Keratinocyte (primary cell): ENCODE measurements at regions not wholly inside any gene's neighbourhood (a gene's known extent, or its start where the extent isn't known, plus 50 kb on each side); places are given as distances from the start of the nearest gene placed in this dataset.

Experiments
- DNase-seq: peaks from one replicate; pipeline ENCODE4 v3.0.0-alpha.2; 2011; ENCODE audit warnings: low read depth, missing footprints, low spot score
- FAIRE-seq: peaks from 2 replicates; lab custom pipeline; 2011; peaks lifted over from hg19 to GRCh38; lab: Jason Lieb, UNC
- H2AFZ ChIP-seq: 2 replicates; pipeline ENCODE4 v1.6.0; 2012; ENCODE audit warnings: low read length, control low read depth, inconsistent platforms; ENCODE audit not compliant: control insufficient read depth
- H3K27ac ChIP-seq: 2 replicates; pipeline ENCODE4 v1.5.1; 2011; ENCODE audit warnings: low read length; ENCODE audit not compliant: control insufficient read depth, insufficient read depth
- H3K27me3 ChIP-seq: 3 replicates; pipeline ENCODE4 v1.6.0; 2011; ENCODE audit warnings: low read length; ENCODE audit not compliant: control insufficient read depth, insufficient read depth; ENCODE audit errors: extremely low read depth
- H3K36me3 ChIP-seq, 2 experiments: 2 replicates in 1 of 2; 3 replicates in 1 of 2; pipeline ENCODE4 v1.5.1; 2011; ENCODE audit warnings: low read length in 2 of 2, mild to moderate bottlenecking in 1 of 2; ENCODE audit not compliant: control insufficient read depth in 2 of 2, insufficient read depth in 2 of 2; ENCODE audit errors: extremely low read depth in 1 of 2
- H3K4me1 ChIP-seq: 3 replicates; pipeline ENCODE4 v1.5.1; 2011; ENCODE audit warnings: low read length; ENCODE audit not compliant: control insufficient read depth, insufficient read depth; ENCODE audit errors: extremely low read depth
- H3K4me2 ChIP-seq: 3 replicates; pipeline ENCODE4 v1.6.0; 2011; ENCODE audit warnings: low read depth, low read length; ENCODE audit not compliant: control insufficient read depth, insufficient read depth; ENCODE audit errors: extremely low read depth
- H3K4me3 ChIP-seq, 3 experiments: fragments of 200-600 bp in 1 of 3; sonication (generic) in 1 of 3; 2 replicates in 2 of 3; 3 replicates in 1 of 3; pipeline ENCODE4 v1.5.1; 2011 to 2016; ENCODE audit warnings: low read length in 3 of 3, mild to moderate bottlenecking in 3 of 3, control low read depth in 2 of 3, inconsistent platforms in 1 of 3, low read depth in 1 of 3, mixed read lengths in 1 of 3, mixed run types in 1 of 3, moderate library complexity in 1 of 3; ENCODE audit not compliant: control insufficient read depth in 2 of 3, insufficient read depth in 2 of 3; ENCODE audit errors: extremely low read depth in 1 of 3
- H3K79me2 ChIP-seq: 2 replicates; pipeline ENCODE4 v1.6.0; 2012; ENCODE audit warnings: low read length; ENCODE audit not compliant: control insufficient read depth, insufficient read depth
- H3K9ac ChIP-seq: 3 replicates; pipeline ENCODE4 v1.6.0; 2011; ENCODE audit warnings: low read length; ENCODE audit not compliant: control insufficient read depth, insufficient read depth; ENCODE audit errors: extremely low read depth
- H3K9me1 ChIP-seq: 3 replicates; pipeline ENCODE4 v1.6.0; 2011; ENCODE audit warnings: low read length; ENCODE audit not compliant: control insufficient read depth, insufficient read depth; ENCODE audit errors: extremely low read depth
- H3K9me3 ChIP-seq: 2 replicates; pipeline ENCODE4 v1.5.1; 2012; ENCODE audit warnings: low read depth, low read length; ENCODE audit not compliant: control insufficient read depth
- H4K20me1 ChIP-seq: 3 replicates; pipeline ENCODE4 v1.6.0; 2011; ENCODE audit warnings: low read length; ENCODE audit not compliant: control insufficient read depth, insufficient read depth; ENCODE audit errors: extremely low read depth
- CTCF ChIP-seq, 3 experiments: IDR thresholded peaks in 1 of 3; conservative IDR thresholded peaks in 1 of 3; optimal IDR thresholded peaks in 1 of 3; 2 replicates in 2 of 3; 3 replicates in 1 of 3; pipeline versions ENCODE3 to v1.5.1; 2011; ENCODE audit warnings: low read length in 3 of 3, mild to moderate bottlenecking in 3 of 3, moderate library complexity in 2 of 3, control low read depth in 1 of 3, inconsistent platforms in 1 of 3; ENCODE audit not compliant: insufficient read depth in 2 of 3; ENCODE audit errors: extremely low read depth in 1 of 3
- EZH2 ChIP-seq: IDR thresholded peaks from one replicate; pipeline ENCODE4 v1.6.1; 2012; ENCODE audit warnings: inconsistent platforms, mild to moderate bottlenecking, low read length, moderate library complexity
- dilution Hi-C: fragments of 300-500 bp; cut with MboI; formaldehyde crosslinking; loops from one replicate; pipeline ENCODE4 v1.7.0; 2020; ENCODE audit warnings: low sequenced_read_pairs; ENCODE audit not compliant: extremely low pct_ligation_motif_present

DNA sequence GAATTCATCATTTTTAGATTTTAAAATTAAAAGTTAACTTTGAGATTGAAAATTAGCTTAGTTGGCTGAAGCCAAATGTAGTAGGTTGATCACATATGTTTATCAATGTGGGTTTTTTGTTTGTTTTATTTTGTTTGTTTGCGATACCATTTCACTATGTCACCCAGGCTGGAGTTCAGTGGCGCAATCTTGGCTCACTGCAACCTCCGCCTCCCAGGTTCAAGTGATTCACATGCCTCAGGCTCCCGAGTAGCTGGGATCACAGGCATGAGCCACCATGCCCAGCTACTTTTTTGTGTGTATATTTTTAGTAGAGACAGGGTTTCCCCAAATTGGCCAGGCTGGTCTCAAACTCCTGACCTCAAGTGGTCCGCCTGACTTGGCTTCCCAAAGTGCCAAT is 665.7 kb upstream of the SLC10A2 start:
- Histone ChIP-seq H4K20me1 (no peaks in the 10 kb centered on the region), H3K27me3 (no peaks in the 10 kb centered on the region), H3K36me3 (no peaks in the 10 kb centered on the region), H3K9me3 (no peaks in the 10 kb centered on the region), H3K4me2 (no peak overlapping the region), H3K9me1 (no peaks in the 10 kb centered on the region), H3K27ac (no peak overlapping the region), H3K9ac (no peak overlapping the region), H2AFZ (no peak overlapping the region), H3K4me1 (no peaks in the 10 kb centered on the region), H3K4me3 (no peak overlapping the region), H3K79me2 (no peaks in the 10 kb centered on the region)
- FAIRE-seq (no peak), DNase-seq (no peak)
- TF ChIP-seq CTCF (optimal IDR thresholded peaks at IDR 0.05 in 1 of 3, IDR thresholded peaks at IDR 0.05 in 1 of 3, conservative IDR thresholded peaks at IDR 0.05 in 1 of 3; ENCODE audit: extremely low read depth in 1 of 3, insufficient read depth in 2 of 3, low read length in 3 of 3) (no peak), EZH2 (no peak)
- dilution Hi-C loops = no loop called here

GRCh38 chr13:103730407-103730806 is 664.2 kb upstream of the SLC10A2 start:
- H4K20me1 ChIP-seq = no peaks in the 10 kb centered on the region
- no peaks in the 10 kb centered on the region for H3K79me2 ChIP-seq
- H2AFZ ChIP-seq = no peak overlapping the region
- TF ChIP-seq EZH2 = no peak
- no peak for TF ChIP-seq CTCF (optimal IDR thresholded peaks at IDR 0.05 in 1 of 3, IDR thresholded peaks at IDR 0.05 in 1 of 3, conservative IDR thresholded peaks at IDR 0.05 in 1 of 3; ENCODE audit: extremely low read depth in 1 of 3, insufficient read depth in 2 of 3, low read length in 3 of 3)
- H3K4me3 ChIP-seq = no peak overlapping the region
- no peaks in the 10 kb centered on the region for H3K36me3 ChIP-seq
- DNase-seq (no peak), FAIRE-seq (no peak)
- no peaks in the 10 kb centered on the region for H3K9me1 ChIP-seq
- H3K9me3 ChIP-seq = no peaks in the 10 kb centered on the region
- no peaks in the 10 kb centered on the region for H3K27me3 ChIP-seq
- no peaks in the 10 kb centered on the region for H3K4me1 ChIP-seq
- H3K4me2 ChIP-seq = no peak overlapping the region
- no peak overlapping the region for H3K9ac ChIP-seq
- no peak overlapping the region for H3K27ac ChIP-seq
- dilution Hi-C loops = no loop called here
